ENCODE measurements at regions not wholly inside any gene's neighbourhood (a gene's known extent, or its start where the extent isn't known, plus 50 kb on each side); places are given as distances from the start of the nearest gene placed in this dataset.

GRCh38 chr12:90829044-90829443 is 125.9 kb downstream of the CCER1 start:
- DNase-seq (no peak), ATAC-seq (ENCODE audit: insufficient read depth, low FRiP score) (no peak)
- no peaks in the 10 kb centered on the region for H3K9me3 ChIP-seq (ENCODE audit: control insufficient read depth in 4 of 4, insufficient read depth in 3 of 4, low read length in 3 of 4)
- TF ChIP-seq CTCF (IDR thresholded peaks at IDR 0.05; ENCODE audit: control extremely low read depth, extremely low read depth): no peak
- no peaks in the 10 kb centered on the region for H3K27me3 ChIP-seq (ENCODE audit: control insufficient read depth in 3 of 3, insufficient read depth in 3 of 3, low read length in 2 of 3)
- H3K4me1 ChIP-seq (ENCODE audit: control insufficient read depth in 5 of 5, insufficient read depth in 5 of 5, low read length in 5 of 5): peaks cover 0 to 17% (median 0%) of the 10 kb centered on the region in 5 donors
- no peak overlapping the region for H3K9ac ChIP-seq (ENCODE audit: insufficient read depth in 1 of 2, low read length in 2 of 2)
- H3K27ac ChIP-seq (ENCODE audit: low read depth in 1 of 2, low read length in 1 of 2): no peak overlapping the region
- H3K4me3 ChIP-seq: no peak overlapping the region
- no peaks in the 10 kb centered on the region for H3K36me3 ChIP-seq (ENCODE audit: control insufficient read depth in 4 of 4, insufficient read depth in 4 of 4, low read length in 4 of 4)
- 30 to 66% methylated on average over 1 of the region's 1 CpG for WGBS, 2 donors

DNA sequence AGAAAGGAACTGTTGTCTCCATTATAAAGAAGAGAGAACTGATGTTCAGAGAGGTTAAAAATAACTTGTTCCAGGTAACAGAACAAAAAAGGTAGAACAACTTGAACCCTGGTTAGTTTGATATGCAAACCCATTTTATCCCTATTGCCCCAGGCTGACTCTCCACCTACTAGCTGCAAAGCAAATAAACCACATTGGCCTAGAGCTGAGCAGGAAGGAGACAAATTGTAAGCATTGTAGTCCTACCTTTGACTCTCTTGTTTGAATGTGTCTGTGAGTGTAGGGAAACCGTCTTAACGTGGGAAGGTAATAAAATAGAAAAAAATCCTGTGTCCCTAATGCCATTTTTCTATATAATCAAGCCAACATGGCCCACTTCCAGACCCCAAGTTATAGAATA is 126.4 kb downstream of the CCER1 start:
- H3K36me3 ChIP-seq (ENCODE audit: control insufficient read depth in 4 of 4, insufficient read depth in 4 of 4, low read length in 4 of 4): no peaks in the 10 kb centered on the region
- H3K4me1 ChIP-seq (ENCODE audit: control insufficient read depth in 5 of 5, insufficient read depth in 5 of 5, low read length in 5 of 5): peaks cover 0 to 17% (median 0%) of the 10 kb centered on the region in 5 donors
- H3K4me3 ChIP-seq: no peak overlapping the region
- no peaks in the 10 kb centered on the region for H3K27me3 ChIP-seq (ENCODE audit: control insufficient read depth in 3 of 3, insufficient read depth in 3 of 3, low read length in 2 of 3)
- no peak overlapping the region for H3K27ac ChIP-seq (ENCODE audit: low read depth in 1 of 2, low read length in 1 of 2)
- H3K9me3 ChIP-seq (ENCODE audit: control insufficient read depth in 4 of 4, insufficient read depth in 3 of 4, low read length in 3 of 4): peaks cover 0 to 1% (median 0%) of the 10 kb centered on the region in 4 donors
- no peak overlapping the region for H3K9ac ChIP-seq (ENCODE audit: insufficient read depth in 1 of 2, low read length in 2 of 2)
- 59 to 64% methylated on average over 2 of the region's 2 CpGs for WGBS, 2 donors
- DNase-seq (no peak), ATAC-seq (ENCODE audit: insufficient read depth, low FRiP score) (no peak)
- no peak for TF ChIP-seq CTCF (IDR thresholded peaks at IDR 0.05; ENCODE audit: control extremely low read depth, extremely low read depth)

DNA sequence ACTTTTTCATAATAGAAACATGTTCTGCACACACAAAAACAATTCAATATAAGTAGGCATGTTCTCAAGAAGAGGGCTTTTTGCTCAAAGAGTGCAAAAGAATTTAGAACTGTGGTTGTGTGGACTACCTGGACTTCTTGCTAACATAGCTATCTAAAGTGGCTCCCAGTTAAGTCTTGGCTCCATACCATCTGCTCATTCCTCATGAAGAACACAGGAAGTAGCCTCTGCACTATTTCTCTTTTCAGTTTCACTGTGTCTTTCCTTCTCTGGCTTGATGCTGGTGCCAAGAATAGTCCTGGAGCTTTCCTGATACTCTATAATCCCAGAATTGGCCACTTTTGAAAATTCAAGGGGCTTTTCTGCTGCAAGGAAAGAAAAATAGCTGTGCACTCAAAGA is 127.4 kb downstream of the CCER1 start:
- Histone ChIP-seq H3K9ac (ENCODE audit: insufficient read depth in 1 of 2, low read length in 2 of 2) (no peak overlapping the region), H3K9me3 (ENCODE audit: control insufficient read depth in 4 of 4, insufficient read depth in 3 of 4, low read length in 3 of 4) (peaks cover 0 to 1% (median 0%) of the 10 kb centered on the region in 4 donors), H3K27ac (ENCODE audit: low read depth in 1 of 2, low read length in 1 of 2) (no peak overlapping the region), H3K4me3 (no peak overlapping the region), H3K27me3 (ENCODE audit: control insufficient read depth in 3 of 3, insufficient read depth in 3 of 3, low read length in 2 of 3) (no peaks in the 10 kb centered on the region), H3K4me1 (ENCODE audit: control insufficient read depth in 5 of 5, insufficient read depth in 5 of 5, low read length in 5 of 5) (peaks cover 0 to 13% (median 0%) of the 10 kb centered on the region in 5 donors), H3K36me3 (ENCODE audit: control insufficient read depth in 4 of 4, insufficient read depth in 4 of 4, low read length in 4 of 4) (no peaks in the 10 kb centered on the region)
- no peak for ATAC-seq (ENCODE audit: insufficient read depth, low FRiP score)
- TF ChIP-seq CTCF (IDR thresholded peaks at IDR 0.05; ENCODE audit: control extremely low read depth, extremely low read depth): no peak
- DNase-seq: no peak

GRCh38 chr12:90826036-90826435 is 128.9 kb downstream of the CCER1 start:
- WGBS, 2 donors: 84% methylated on average over 3 of the region's 3 CpGs
- Histone ChIP-seq H3K4me1 (ENCODE audit: control insufficient read depth in 5 of 5, insufficient read depth in 5 of 5, low read length in 5 of 5) (peaks cover 0 to 13% (median 0%) of the 10 kb centered on the region in 5 donors), H3K9ac (ENCODE audit: insufficient read depth in 1 of 2, low read length in 2 of 2) (no peak overlapping the region), H3K36me3 (ENCODE audit: control insufficient read depth in 4 of 4, insufficient read depth in 4 of 4, low read length in 4 of 4) (no peaks in the 10 kb centered on the region), H3K4me3 (no peak overlapping the region), H3K9me3 (ENCODE audit: control insufficient read depth in 4 of 4, insufficient read depth in 3 of 4, low read length in 3 of 4) (peaks cover 0 to 1% (median 0%) of the 10 kb centered on the region in 4 donors), H3K27ac (ENCODE audit: low read depth in 1 of 2, low read length in 1 of 2) (no peak overlapping the region), H3K27me3 (ENCODE audit: control insufficient read depth in 3 of 3, insufficient read depth in 3 of 3, low read length in 2 of 3) (no peaks in the 10 kb centered on the region)
- no peak for DNase-seq
- TF ChIP-seq CTCF (IDR thresholded peaks at IDR 0.05; ENCODE audit: control extremely low read depth, extremely low read depth): no peak
- ATAC-seq (ENCODE audit: insufficient read depth, low FRiP score): no peak

All from lung (tissue), 11 donors.